Peyer's patch (tissue), 4 donors: ENCODE measurements at regions not wholly inside any gene's neighbourhood (a gene's known extent, or its start where the extent isn't known, plus 50 kb on each side); places are given as distances from the start of the nearest gene placed in this dataset.

ENCODE experiments used
- DNase-seq, 3 donors: peaks; one replicate each; pipeline ENCODE4 v3.0.0-alpha.2; 2017 to 2019
- H3K27ac ChIP-seq, 4 donors: fragments of 200-600 bp; sonication (generic); one replicate each; pipeline ENCODE4 v1.5.1; 2016 to 2019
- H3K27me3 ChIP-seq, 2 donors: fragments of 200-600 bp; sonication (generic); one replicate each; pipeline ENCODE4 v1.5.1; 2019
- H3K36me3 ChIP-seq, 3 donors: fragments of 200-600 bp; sonication (generic); one replicate each; pipeline ENCODE4 v1.5.1; 2016 to 2019
- H3K4me1 ChIP-seq, 4 donors: fragments of 200-600 bp; sonication (generic); one replicate each; pipeline ENCODE4 v1.5.1; 2016 to 2019
- H3K4me3 ChIP-seq, 4 donors: fragments of 200-600 bp; sonication (generic); 1 replicate in 3 of 4; 2 replicates in 1 of 4; pipeline ENCODE4 v1.5.1; 2016 to 2019; ENCODE audit warnings: mild to moderate bottlenecking in 1 of 4
- H3K9me3 ChIP-seq, 4 donors: fragments of 200-600 bp; sonication (generic); one replicate each; pipeline ENCODE4 v1.5.1; 2016 to 2019; ENCODE audit warnings: mild to moderate bottlenecking in 1 of 4
- POLR2A ChIP-seq, 2 donors: fragments of 450-650 bp; IDR thresholded peaks; one replicate each; pipeline ENCODE4 v1.5.1; 2017; ENCODE audit warnings: antibody characterized with exemption in 2 of 2, mild to moderate bottlenecking in 2 of 2, moderate library complexity in 2 of 2
- TF ChIP-seq, protein P1 (sequence below), 6 experiments: fragments of 450-650 bp in 4 of 6; fragments of 200-600 bp in 2 of 6; sonication (generic) in 1 of 6; IDR thresholded peaks; one replicate each; pipeline ENCODE4 v1.5.1; 2017 to 2019; ENCODE audit warnings: antibody characterized with exemption in 6 of 6, mild to moderate bottlenecking in 3 of 6, moderate library complexity in 1 of 6

DNA sequence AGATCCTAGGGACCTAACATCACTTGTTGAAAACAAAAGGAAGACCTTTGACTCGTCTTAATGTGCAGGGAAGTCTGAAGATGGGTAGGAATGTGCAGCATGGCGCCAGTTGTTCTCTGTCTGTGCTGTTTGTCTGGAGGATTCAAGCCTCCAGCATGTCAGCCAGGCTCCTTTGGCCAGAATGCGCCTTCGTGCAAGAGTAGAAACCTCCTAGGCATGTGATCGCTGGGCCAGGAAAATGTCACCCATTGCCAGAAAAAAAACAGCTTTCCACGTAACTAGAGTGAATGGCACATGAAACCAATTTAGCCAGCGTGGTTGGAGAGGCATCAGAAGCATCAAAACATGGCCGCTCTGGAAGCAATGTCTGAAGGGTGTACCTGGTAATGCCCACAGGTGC, 132.7 kb downstream of the EDN1 start:
- no peak for DNase-seq
- H3K27ac ChIP-seq, result no peak overlapping the region

DNA sequence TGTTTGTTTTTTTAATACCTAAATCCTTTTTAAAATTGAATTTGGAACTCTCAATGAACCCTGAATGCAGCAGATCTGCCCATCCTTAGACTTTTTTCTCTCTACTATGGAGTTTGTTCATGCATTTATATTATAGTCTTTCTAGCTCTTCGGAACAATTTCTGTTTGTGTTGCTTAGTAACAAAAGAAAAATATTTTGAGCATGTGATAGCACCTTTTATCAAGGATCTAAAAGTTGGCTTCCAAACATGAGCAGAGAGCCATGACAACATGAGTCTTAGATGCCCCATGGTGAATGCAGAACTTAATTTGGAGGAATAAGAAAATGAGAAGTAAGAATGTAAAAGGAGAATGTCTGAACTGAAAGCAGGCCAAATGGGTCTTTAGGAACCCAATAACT, 133.7 kb downstream of the EDN1 start:
- no peaks in the 10 kb centered on the region for H3K4me1 ChIP-seq
- no peak overlapping the region for H3K4me3 ChIP-seq
- no peak overlapping the region for H3K27ac ChIP-seq
- no peaks in the 10 kb centered on the region for H3K36me3 ChIP-seq
- H3K27me3 ChIP-seq, result no peaks in the 10 kb centered on the region
- TF ChIP-seq, protein P1, sequence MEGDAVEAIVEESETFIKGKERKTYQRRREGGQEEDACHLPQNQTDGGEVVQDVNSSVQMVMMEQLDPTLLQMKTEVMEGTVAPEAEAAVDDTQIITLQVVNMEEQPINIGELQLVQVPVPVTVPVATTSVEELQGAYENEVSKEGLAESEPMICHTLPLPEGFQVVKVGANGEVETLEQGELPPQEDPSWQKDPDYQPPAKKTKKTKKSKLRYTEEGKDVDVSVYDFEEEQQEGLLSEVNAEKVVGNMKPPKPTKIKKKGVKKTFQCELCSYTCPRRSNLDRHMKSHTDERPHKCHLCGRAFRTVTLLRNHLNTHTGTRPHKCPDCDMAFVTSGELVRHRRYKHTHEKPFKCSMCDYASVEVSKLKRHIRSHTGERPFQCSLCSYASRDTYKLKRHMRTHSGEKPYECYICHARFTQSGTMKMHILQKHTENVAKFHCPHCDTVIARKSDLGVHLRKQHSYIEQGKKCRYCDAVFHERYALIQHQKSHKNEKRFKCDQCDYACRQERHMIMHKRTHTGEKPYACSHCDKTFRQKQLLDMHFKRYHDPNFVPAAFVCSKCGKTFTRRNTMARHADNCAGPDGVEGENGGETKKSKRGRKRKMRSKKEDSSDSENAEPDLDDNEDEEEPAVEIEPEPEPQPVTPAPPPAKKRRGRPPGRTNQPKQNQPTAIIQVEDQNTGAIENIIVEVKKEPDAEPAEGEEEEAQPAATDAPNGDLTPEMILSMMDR (IDR thresholded peaks at IDR 0.05), result no peak
- TF ChIP-seq POLR2A (IDR thresholded peaks at IDR 0.05), result no peak
- DNase-seq, result no peak
- H3K9me3 ChIP-seq, result peaks cover 0 to under 1% (median 0%) of the 10 kb centered on the region in 4 donors

More for the DNA sequence above, 132.7 kb downstream of the EDN1 start:
- Histone ChIP-seq H3K9me3 (peaks cover 0 to 2% (median 0%) of the 10 kb centered on the region in 4 donors), H3K27me3 (no peaks in the 10 kb centered on the region), H3K4me1 (no peaks in the 10 kb centered on the region), H3K4me3 (no peak overlapping the region), H3K36me3 (no peaks in the 10 kb centered on the region)
- no peak for TF ChIP-seq POLR2A (IDR thresholded peaks at IDR 0.05)
- TF ChIP-seq, protein P1 (IDR thresholded peaks at IDR 0.05), result no peak

DNA sequence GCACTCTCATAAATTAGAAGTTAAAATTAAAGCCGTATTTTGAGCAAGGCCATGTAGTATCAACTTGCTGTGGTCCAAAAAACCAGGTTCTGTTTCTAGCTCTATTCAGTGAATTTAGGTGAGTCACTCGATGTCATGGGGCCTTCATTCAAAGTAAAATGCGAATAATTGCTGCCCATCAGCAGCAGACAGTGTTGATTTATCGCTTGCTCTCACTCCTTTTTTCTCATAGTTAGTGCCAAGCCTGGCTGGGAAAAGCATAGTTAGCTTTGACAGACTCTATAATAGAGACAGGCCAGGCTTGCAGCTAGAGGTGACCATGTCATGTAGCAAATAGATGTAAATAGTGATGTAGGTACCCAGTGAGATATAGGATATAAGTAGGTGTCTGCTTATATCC, 136.0 kb downstream of the EDN1 start:
- Histone ChIP-seq H3K9me3 (no peaks in the 10 kb centered on the region), H3K27ac (no peak overlapping the region), H3K4me3 (no peak overlapping the region), H3K36me3 (no peaks in the 10 kb centered on the region), H3K4me1 (no peaks in the 10 kb centered on the region), H3K27me3 (no peaks in the 10 kb centered on the region)
- TF ChIP-seq, protein P1 (IDR thresholded peaks at IDR 0.05), result no peak
- no peak for DNase-seq

DNA sequence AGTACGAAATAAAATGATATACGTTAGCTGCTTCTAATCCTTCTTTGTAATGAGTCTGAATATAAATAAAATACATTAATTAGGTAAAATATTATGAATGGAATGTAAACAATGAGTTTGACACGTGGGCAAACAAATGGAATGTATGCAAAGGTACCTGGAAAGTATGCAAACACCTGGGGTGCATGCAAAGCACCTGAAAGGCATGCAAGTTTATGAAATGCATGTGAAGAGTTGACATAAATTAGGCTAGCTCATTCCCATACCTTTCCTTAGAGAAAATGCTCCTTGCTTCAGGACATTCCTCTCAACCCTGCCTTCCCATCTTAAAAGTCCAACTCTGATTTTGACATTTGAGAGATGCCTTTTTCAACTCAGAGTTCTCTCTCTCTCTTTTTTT, 140.9 kb downstream of the EDN1 start:
- Histone ChIP-seq H3K27me3 (no peaks in the 10 kb centered on the region), H3K4me1 (no peaks in the 10 kb centered on the region), H3K4me3 (no peak overlapping the region), H3K9me3 (no peaks in the 10 kb centered on the region), H3K36me3 (no peaks in the 10 kb centered on the region), H3K27ac (no peak overlapping the region)
- no peak for DNase-seq
- TF ChIP-seq, protein P1 (IDR thresholded peaks at IDR 0.05), result no peak
- no peak for TF ChIP-seq POLR2A (IDR thresholded peaks at IDR 0.05)

DNA sequence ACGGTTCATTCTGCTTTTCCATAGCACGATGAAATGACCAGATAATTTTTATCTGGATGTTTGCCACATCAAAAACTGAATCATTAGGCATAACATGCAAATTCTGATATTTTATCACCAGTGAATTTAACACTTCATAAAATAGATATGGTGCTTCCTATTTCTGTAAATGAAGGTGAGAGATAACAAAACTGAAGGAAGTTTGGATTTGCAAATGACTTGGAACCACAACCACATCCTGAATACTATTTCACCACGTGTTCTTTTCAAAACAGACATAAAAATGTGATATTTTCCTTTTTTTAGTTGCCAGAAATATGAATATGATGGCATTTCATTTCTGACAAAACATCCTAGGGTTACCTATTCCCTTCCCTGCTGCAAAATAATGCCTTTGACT, 146.1 kb downstream of the EDN1 start:
- no peak for DNase-seq
- Histone ChIP-seq H3K4me1 (no peaks in the 10 kb centered on the region), H3K27me3 (no peaks in the 10 kb centered on the region), H3K9me3 (no peaks in the 10 kb centered on the region), H3K36me3 (no peaks in the 10 kb centered on the region), H3K4me3 (no peak overlapping the region), H3K27ac (no peak overlapping the region)
- no peak for TF ChIP-seq POLR2A (IDR thresholded peaks at IDR 0.05)
- TF ChIP-seq, protein P1 (IDR thresholded peaks at IDR 0.05), result no peak

DNA sequence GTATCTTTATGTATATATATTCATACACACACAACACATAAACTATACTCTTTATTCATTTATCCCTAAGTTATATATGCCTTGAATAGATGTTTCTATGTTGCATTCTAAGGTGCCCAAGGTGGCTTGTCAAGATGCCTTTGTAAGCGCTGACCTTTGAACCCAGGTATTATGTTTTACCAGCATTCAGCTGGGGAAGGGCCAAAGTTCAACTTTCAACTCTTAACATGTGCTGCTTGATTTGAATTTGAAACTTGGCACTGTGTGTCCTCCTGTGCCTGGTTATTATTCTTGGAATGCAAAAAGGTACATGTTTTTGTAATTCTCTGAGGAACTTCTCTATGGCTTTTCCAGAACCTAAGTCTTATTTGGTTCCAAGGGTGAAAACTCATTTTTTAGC, 146.5 kb downstream of the EDN1 start:
- no peak overlapping the region for H3K4me3 ChIP-seq
- peak in 1 of 3 donors; percentile 68 for DNase-seq

More for the DNA sequence above, 146.5 kb downstream of the EDN1 start:
- TF ChIP-seq, protein P1 (IDR thresholded peaks at IDR 0.05), result no peak
- no peak for TF ChIP-seq POLR2A (IDR thresholded peaks at IDR 0.05)
- Histone ChIP-seq H3K27me3 (no peaks in the 10 kb centered on the region), H3K27ac (no peak overlapping the region), H3K9me3 (no peaks in the 10 kb centered on the region), H3K36me3 (no peaks in the 10 kb centered on the region), H3K4me1 (no peaks in the 10 kb centered on the region)
